Activated CD8-positive, alpha-beta memory T cell treated with anti-CD3 and anti-CD28 coated beads, Interleukin-2, amount 50 U/mL, for 48 hours (primary cell): ENCODE measurements at regions not wholly inside any gene's neighbourhood (a gene's known extent, or its start where the extent isn't known, plus 50 kb on each side); places are given as distances from the start of the nearest gene placed in this dataset.

ENCODE experiments used
- DNase-seq: peaks from one replicate; pipeline ENCODE4 v3.0.0-alpha.2; 2020

GRCh38 chr22:49307481-49307830, 520.2 kb downstream of the BRD1 start:
- peak; percentile 25 for DNase-seq

GRCh38 chr22:49306632-49307480, 520.8 kb downstream of the BRD1 start:
- DNase-seq: peak; percentile 25

GRCh38 chr22:49305966-49306631, 521.6 kb downstream of the BRD1 start:
- DNase-seq: peak; percentile 18

GRCh38 chr22:49305214-49305965, 522.3 kb downstream of the BRD1 start:
- peak; percentile 95 for DNase-seq

GRCh38 chr22:49303781-49304461, 523.8 kb downstream of the BRD1 start:
- DNase-seq: peak; percentile 33

- DNase-seq: peak; percentile 32
Observed at GRCh38 chr22:49303061-49303735, 524.5 kb downstream of the BRD1 start.

- peak; percentile 17 for DNase-seq
Observed at GRCh38 chr22:49302530-49302929, 525.1 kb downstream of the BRD1 start.

- DNase-seq: peak; percentile 26
Observed at GRCh38 chr22:49302150-49302460, 525.6 kb downstream of the BRD1 start.

GRCh38 chr22:49301398-49302149, 526.1 kb downstream of the BRD1 start:
- peak; percentile 35 for DNase-seq

GRCh38 chr22:49300951-49301397, 526.7 kb downstream of the BRD1 start:
- peak; percentile 26 for DNase-seq

- peak; percentile 25 for DNase-seq
Observed at GRCh38 chr22:49300241-49300640, 527.4 kb downstream of the BRD1 start.

GRCh38 chr22:49299821-49300231, 527.8 kb downstream of the BRD1 start:
- peak; percentile 40 for DNase-seq

- peak; percentile 17 for DNase-seq
Observed at GRCh38 chr22:49298834-49299750, 528.6 kb downstream of the BRD1 start.

GRCh38 chr22:49297871-49298721, 529.6 kb downstream of the BRD1 start:
- peak; percentile 22 for DNase-seq

- peak; percentile 33 for DNase-seq
Observed at GRCh38 chr22:49297286-49297870, 530.3 kb downstream of the BRD1 start.

GRCh38 chr22:49296561-49296960, 531.1 kb downstream of the BRD1 start:
- peak; percentile 12 for DNase-seq

- DNase-seq: peak; percentile 17
Observed at GRCh38 chr22:49295851-49296560, 531.7 kb downstream of the BRD1 start.

GRCh38 chr22:49295465-49295743, 532.3 kb downstream of the BRD1 start:
- no peak for DNase-seq
